Endothelial cell (in vitro differentiated cells): ENCODE measurements at regions not wholly inside any gene's neighbourhood (a gene's known extent, or its start where the extent isn't known, plus 50 kb on each side); places are given as distances from the start of the nearest gene placed in this dataset.

Experiments used
- DNase-seq: peaks from one replicate; pipeline ENCODE4 v3.0.0; 2021; ENCODE audit warnings: low spot score
- H3K27ac Mint-ChIP-seq: one replicate; pipeline ENCODE4 v1.8.0; 2021; ENCODE audit warnings: mixed read lengths, inconsistent platforms; ENCODE audit not compliant: unreplicated experiment
- H3K27me3 Mint-ChIP-seq: one replicate; pipeline ENCODE4 v1.8.0; 2021; ENCODE audit warnings: mild to moderate bottlenecking, moderate library complexity, mixed read lengths, inconsistent platforms; ENCODE audit not compliant: unreplicated experiment
- H3K36me3 Mint-ChIP-seq: one replicate; pipeline ENCODE4 v1.8.0; 2021; ENCODE audit warnings: mild to moderate bottlenecking, low read depth, mixed read lengths, inconsistent platforms; ENCODE audit not compliant: unreplicated experiment
- H3K4me1 Mint-ChIP-seq: one replicate; pipeline ENCODE4 v1.8.0; 2021; ENCODE audit warnings: mild to moderate bottlenecking, mixed read lengths, inconsistent platforms; ENCODE audit not compliant: unreplicated experiment
- H3K4me3 Mint-ChIP-seq: one replicate; pipeline ENCODE4 v1.8.0; 2021; ENCODE audit warnings: mild to moderate bottlenecking, mixed read lengths, inconsistent platforms; ENCODE audit not compliant: unreplicated experiment
- H3K9me3 Mint-ChIP-seq: one replicate; pipeline ENCODE4 v1.8.0; 2021; ENCODE audit warnings: mixed read lengths, inconsistent platforms; ENCODE audit not compliant: unreplicated experiment
- CTCF ChIP-seq: fragments of 200-600 bp; sonication (generic); IDR thresholded peaks from one replicate; pipeline ENCODE4 v1.5.0; 2021; ENCODE audit warnings: antibody characterized with exemption; ENCODE audit not compliant: unreplicated experiment

- Mint-ChIP-seq H3K9me3 (no peaks in the 10 kb centered on the region), H3K27me3 (peaks cover 2% of the 10 kb centered on the region), H3K36me3 (no peaks in the 10 kb centered on the region), H3K4me1 (no peaks in the 10 kb centered on the region), H3K27ac (no peak overlapping the region), H3K4me3 (no peak overlapping the region)
- no peak for TF ChIP-seq CTCF
- DNase-seq = no peak
Measured at GRCh38 chr16:5838725-5839124, 741.1 kb upstream of the EEF2KMT start.

- Mint-ChIP-seq H3K4me3 (no peak overlapping the region), H3K27me3 (peaks cover 2% of the 10 kb centered on the region), H3K9me3 (no peaks in the 10 kb centered on the region), H3K4me1 (no peaks in the 10 kb centered on the region), H3K27ac (no peak overlapping the region), H3K36me3 (no peaks in the 10 kb centered on the region)
- no peak for TF ChIP-seq CTCF
- DNase-seq = no peak
Measured at GRCh38 chr16:5838071-5838470, 740.5 kb upstream of the EEF2KMT start.

GRCh38 chr16:5837007-5837670 is 739.5 kb upstream of the EEF2KMT start:
- Mint-ChIP-seq H3K4me1 (no peaks in the 10 kb centered on the region), H3K27ac (no peak overlapping the region), H3K9me3 (no peaks in the 10 kb centered on the region), H3K36me3 (no peaks in the 10 kb centered on the region), H3K4me3 (no peak overlapping the region), H3K27me3 (peaks cover 2% of the 10 kb centered on the region)
- TF ChIP-seq CTCF = no peak
- DNase-seq = no peak

GRCh38 chr16:5835876-5836275 is 738.3 kb upstream of the EEF2KMT start:
- no peak overlapping the region for H3K4me3 Mint-ChIP-seq
- H3K9me3 Mint-ChIP-seq = no peaks in the 10 kb centered on the region
- TF ChIP-seq CTCF = no peak
- H3K27me3 Mint-ChIP-seq = peaks cover 2% of the 10 kb centered on the region
- H3K36me3 Mint-ChIP-seq = no peaks in the 10 kb centered on the region
- H3K4me1 Mint-ChIP-seq = no peaks in the 10 kb centered on the region
- DNase-seq = no peak
- H3K27ac Mint-ChIP-seq = no peak overlapping the region

- Mint-ChIP-seq H3K4me3 (no peak overlapping the region), H3K27me3 (peaks cover 4% of the 10 kb centered on the region), H3K4me1 (no peaks in the 10 kb centered on the region), H3K27ac (no peak overlapping the region), H3K36me3 (no peaks in the 10 kb centered on the region), H3K9me3 (no peaks in the 10 kb centered on the region)
- no peak for TF ChIP-seq CTCF
- no peak for DNase-seq
Measured at GRCh38 chr16:5826332-5826731, 728.7 kb upstream of the EEF2KMT start.
